ENCODE measurements at regions not wholly inside any gene's neighbourhood (a gene's known extent, or its start where the extent isn't known, plus 50 kb on each side); places are given as distances from the start of the nearest gene placed in this dataset.

DNA sequence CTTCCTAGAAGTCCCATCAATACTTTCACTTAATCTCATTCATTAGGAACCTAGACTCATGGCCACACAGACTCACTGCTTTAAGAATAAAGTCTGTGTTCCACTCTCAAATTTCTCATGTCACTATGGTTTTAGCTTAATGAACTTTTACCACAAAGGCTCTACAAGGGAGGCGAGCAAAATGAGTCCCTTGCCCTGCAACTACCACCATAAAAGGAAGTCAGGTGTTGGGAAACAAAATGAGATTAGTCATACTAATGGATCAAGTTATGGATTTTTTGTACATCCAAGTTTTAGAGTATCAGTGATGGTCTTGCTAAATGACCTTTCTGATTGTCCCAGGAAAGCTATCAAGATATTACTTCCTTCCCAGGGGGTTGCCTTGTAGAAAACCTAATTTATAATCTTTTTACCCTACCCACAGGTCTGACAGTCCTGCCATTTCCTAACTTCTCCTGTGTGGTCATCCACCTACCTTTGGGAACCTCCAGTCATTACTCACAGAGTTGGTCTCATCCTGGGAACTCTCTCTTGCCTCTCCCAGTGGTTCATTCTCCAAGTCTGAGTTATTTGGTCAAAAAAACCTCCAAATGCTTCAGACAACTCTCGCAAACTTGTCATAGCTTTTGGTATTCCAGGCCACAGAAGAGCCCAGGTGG, 51.8 kb upstream of the SLC16A1 start:
- no peak for DNase-seq

DNA sequence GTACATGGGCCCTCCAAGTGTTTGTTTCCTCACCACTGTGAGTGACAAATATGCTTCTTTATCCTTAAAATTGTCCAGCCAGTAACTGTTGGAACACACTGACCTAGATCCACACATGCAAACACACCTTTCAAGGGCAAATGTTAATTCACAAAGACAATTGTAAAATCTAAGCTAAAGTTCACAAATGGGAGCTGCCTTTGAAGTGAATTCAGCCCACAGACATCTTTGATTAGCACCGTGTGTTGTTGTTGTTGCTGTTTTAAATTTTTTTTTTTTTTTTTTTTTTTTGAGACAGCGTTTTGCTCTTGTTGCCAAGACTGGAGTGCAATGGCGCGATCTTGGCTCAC, 52.3 kb upstream of the SLC16A1 start:
- DNase-seq, result no peak

DNA sequence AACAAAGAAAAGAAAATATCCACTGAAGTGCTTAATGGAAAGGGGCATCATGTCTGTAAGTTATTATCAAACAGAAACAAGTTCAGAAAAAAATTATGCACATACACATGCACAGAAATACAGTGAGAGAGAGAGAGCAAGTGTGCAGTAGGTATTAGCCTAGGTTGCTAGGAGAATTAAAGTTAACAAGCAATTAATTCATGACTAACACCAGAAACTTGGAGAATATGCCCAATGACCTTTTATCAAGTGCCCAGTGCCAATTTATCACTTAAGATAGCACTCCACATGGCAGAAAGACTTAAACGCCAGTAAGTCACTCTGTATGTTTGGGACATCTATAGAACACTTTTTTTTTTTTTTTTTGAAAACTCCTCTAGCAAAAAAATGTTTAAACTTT, 56.2 kb upstream of the SLC16A1 start:
- DNase-seq, result no peak

DNA sequence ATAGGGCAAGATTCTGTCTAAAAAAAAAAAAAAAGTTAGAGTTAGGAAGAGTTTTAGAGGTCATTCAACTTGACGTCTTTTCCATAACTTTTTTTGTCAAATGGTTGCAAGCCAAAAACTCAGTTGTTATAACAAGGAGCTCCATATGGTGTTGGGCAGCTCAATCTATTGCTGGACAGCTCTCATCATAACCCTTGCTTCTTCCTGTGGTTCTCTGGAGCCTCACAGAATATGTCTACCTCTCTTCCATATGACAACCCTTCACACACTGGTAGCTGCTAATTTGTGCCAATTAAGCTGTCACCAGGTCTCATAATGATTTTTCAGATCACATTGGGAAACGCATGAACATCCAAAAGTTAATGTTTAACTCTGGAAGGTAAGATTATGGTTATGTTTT, 57.8 kb upstream of the SLC16A1 start:
- DNase-seq, result no peak

DNA sequence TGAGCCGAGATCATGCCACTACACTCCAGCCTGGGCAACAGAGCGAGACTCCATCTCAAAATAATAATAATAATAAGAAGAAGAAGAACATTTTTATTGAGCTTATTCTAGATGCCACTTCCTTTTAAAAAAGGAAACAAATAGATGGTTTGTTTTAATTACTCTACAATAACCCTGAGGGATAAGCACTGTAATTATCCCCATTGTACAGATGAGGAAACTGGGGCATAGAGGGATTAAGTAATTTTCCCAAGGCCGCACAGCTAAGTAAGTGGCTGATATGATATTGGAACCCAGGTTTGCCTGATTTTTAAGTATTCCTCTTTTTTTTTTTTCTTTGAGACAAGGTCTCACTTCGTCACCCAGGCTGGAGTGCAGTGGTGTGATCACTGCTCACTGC, 58.5 kb upstream of the LRIG2 start:
- no peak for DNase-seq

DNA sequence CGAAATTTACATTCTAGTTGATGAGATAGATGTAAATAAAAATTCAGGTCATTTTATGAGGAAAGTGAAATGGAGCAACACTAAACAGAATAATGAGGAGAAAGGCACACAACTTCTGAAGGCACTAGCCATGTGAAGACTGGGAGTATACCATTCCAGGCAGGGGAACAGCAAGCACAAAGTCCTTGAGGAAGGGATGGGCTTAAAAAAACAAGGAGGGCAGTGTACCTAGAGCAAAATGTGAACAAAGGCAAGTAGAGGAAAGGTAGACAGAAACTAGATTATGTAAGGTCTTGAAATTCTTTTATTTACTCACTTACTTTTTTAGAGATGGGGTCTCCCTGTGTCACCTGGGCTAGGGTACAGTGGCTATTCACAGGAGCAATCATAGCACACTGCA, 54.1 kb upstream of the LRIG2 start:
- no peak for DNase-seq

DNA sequence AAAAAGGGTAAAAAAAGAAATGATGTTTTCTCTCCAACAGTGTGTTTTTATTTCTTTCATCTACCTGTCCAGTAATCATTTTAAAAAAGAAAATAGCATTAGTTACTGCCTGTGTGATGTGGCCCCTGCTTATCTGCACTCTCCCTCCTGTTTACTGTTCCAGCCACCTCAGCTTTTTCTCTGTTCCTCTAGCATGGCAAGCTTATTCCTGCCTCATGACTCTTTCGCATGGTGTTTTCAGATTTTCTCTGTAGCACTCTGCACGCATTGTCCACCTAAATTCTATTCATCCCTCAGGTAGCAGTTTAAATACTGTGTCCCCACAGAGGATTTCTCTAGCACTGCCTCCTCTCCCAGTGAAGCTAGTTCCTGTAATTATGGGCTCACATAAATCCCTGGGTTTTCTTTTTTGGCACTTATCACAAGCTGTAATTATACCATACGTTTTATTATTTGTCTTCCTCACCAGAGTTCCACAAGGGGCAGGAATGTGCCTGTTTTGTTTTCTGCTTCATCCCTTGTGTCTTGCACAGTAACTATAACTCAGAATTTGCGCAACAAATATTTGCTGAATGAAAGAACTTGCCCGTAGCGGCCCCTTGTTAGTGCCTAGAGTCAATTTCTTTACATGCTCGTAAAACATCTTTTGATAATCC, 51.4 kb upstream of the LRIG2 start:
- peak; percentile 13 for DNase-seq
